Esophagus muscularis mucosa (tissue), 4 donors: ENCODE measurements at regions not wholly inside any gene's neighbourhood (a gene's known extent, or its start where the extent isn't known, plus 50 kb on each side); places are given as distances from the start of the nearest gene placed in this dataset.

Experiments
- DNase-seq: peaks from one replicate; pipeline ENCODE4 v3.0.0-alpha.2; 2017; ENCODE audit errors: extremely low spot score
- H3K27ac ChIP-seq, 4 donors: fragments of 200-600 bp; sonication (generic); replicated peaks in 1 of 4; 1 replicate in 3 of 4; 2 replicates in 1 of 4; pipeline ENCODE4 v1.5.1; 2016 to 2019; ENCODE audit warnings: mild to moderate bottlenecking in 1 of 4
- H3K27me3 ChIP-seq, 4 donors: fragments of 200-600 bp; sonication (generic); one replicate each; pipeline versions ENCODE4 v1.5.1 to v1.6.0; 2016 to 2019
- H3K36me3 ChIP-seq, 4 donors: fragments of 200-600 bp; sonication (generic); one replicate each; pipeline ENCODE4 v1.5.1; 2016 to 2019
- H3K4me1 ChIP-seq, 4 donors: fragments of 200-600 bp; sonication (generic); one replicate each; pipeline ENCODE4 v1.5.1; 2016 to 2019
- H3K4me3 ChIP-seq, 4 donors: fragments of 200-600 bp; sonication (generic); 1 replicate in 2 of 4; 2 replicates in 2 of 4; pipeline ENCODE4 v1.5.1; 2016 to 2019; ENCODE audit warnings: mild to moderate bottlenecking in 4 of 4, moderate library complexity in 1 of 4
- H3K9me3 ChIP-seq, 4 donors: fragments of 200-600 bp; sonication (generic); 1 replicate in 3 of 4; 2 replicates in 1 of 4; pipeline ENCODE4 v1.5.1; 2016 to 2019
- EP300 ChIP-seq: sonication (generic); formaldehyde crosslinking; IDR thresholded peaks from one replicate; pipeline ENCODE4 v1.6.1; 2017; ENCODE audit warnings: antibody characterized with exemption
- POLR2A ChIP-seq: fragments of 450-650 bp; IDR thresholded peaks from one replicate; pipeline ENCODE4 v1.6.1; 2017; ENCODE audit warnings: antibody characterized with exemption, moderate library complexity, mild to moderate bottlenecking, low read depth
- POLR2AphosphoS5 ChIP-seq, 2 donors: sonication (generic); formaldehyde crosslinking; IDR thresholded peaks; one replicate each; pipeline ENCODE4 v1.6.1; 2017; ENCODE audit warnings: antibody characterized with exemption in 2 of 2
- WGBS: methylation state at CpG from one replicate; pipeline ENCODE4 v1.1.5; 2018; 5-methylcytosine and 5-hydroxymethylcytosine counted together
- intact Hi-C: fragments of 100-400 bp; cut with DNase I; formaldehyde crosslinking; loops from one replicate; pipeline ENCODE4 v1.15.1; 2023
- TF ChIP-seq, protein P1 (sequence below), 3 experiments: fragments of 200-600 bp in 2 of 3; fragments of 450-650 bp in 1 of 3; sonication (generic) in 2 of 3; IDR thresholded peaks; one replicate each; pipeline ENCODE4 v1.5.1; 2017 to 2019; ENCODE audit warnings: antibody characterized with exemption in 3 of 3, mild to moderate bottlenecking in 2 of 3, moderate library complexity in 1 of 3

DNA sequence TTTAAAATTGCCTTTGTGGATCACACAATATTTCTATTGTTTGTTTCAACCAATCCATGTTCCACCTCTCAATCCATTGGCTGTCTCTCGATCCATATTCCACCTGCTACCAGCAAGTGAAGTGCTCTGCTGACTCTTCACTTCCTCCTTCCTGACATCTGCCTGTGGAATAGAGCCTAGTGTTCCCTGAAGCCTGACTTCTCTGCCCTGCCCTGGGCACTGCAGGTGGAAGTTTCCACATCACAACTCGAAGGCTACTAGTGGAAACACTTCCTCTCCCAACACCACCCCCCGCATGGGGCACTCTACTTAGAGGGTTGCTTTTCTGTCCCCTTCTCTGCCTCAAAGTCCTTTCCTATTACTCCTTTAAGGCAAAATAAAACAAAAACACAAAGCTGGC is 563.8 kb upstream of the IGFBP3 start:
- Histone ChIP-seq H3K27ac (no peak overlapping the region), H3K9me3 (no peaks in the 10 kb centered on the region), H3K4me1 (peaks cover 0 to 7% (median 0%) of the 10 kb centered on the region in 4 donors), H3K4me3 (no peak overlapping the region), H3K36me3 (no peaks in the 10 kb centered on the region), H3K27me3 (no peaks in the 10 kb centered on the region)
- no peak for TF ChIP-seq POLR2AphosphoS5 (IDR thresholded peaks at IDR 0.05)
- TF ChIP-seq, protein P1, sequence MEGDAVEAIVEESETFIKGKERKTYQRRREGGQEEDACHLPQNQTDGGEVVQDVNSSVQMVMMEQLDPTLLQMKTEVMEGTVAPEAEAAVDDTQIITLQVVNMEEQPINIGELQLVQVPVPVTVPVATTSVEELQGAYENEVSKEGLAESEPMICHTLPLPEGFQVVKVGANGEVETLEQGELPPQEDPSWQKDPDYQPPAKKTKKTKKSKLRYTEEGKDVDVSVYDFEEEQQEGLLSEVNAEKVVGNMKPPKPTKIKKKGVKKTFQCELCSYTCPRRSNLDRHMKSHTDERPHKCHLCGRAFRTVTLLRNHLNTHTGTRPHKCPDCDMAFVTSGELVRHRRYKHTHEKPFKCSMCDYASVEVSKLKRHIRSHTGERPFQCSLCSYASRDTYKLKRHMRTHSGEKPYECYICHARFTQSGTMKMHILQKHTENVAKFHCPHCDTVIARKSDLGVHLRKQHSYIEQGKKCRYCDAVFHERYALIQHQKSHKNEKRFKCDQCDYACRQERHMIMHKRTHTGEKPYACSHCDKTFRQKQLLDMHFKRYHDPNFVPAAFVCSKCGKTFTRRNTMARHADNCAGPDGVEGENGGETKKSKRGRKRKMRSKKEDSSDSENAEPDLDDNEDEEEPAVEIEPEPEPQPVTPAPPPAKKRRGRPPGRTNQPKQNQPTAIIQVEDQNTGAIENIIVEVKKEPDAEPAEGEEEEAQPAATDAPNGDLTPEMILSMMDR (IDR thresholded peaks at IDR 0.05), result no peak
- TF ChIP-seq EP300, result no peak
- no peak for TF ChIP-seq POLR2A
- DNase-seq, result no peak
- intact Hi-C loops, result no loop called here
- WGBS, result 87% methylated on average over 3 of the region's 3 CpGs

DNA sequence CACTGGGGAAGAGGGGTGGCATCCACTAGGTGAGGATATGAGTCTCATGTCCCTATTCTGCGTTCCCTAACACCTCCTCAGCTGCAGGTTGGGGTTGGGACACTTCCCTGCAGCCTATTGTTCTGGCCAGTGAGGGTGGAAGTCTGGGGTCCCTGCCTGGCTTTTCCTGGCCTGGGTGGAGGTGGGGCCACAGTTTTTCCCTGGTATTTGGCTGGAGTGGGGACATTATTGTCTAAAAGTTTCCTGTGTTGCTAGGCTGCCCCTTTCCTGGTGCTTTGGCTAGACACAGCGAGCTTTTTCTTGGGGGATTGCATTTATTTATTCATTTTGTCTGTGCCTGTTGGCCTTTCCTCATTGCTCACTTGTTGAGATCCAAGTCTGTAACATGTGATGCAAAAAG is 559.5 kb upstream of the IGFBP3 start:
- no peak overlapping the region for H3K27ac ChIP-seq
- H3K27me3 ChIP-seq, result no peaks in the 10 kb centered on the region
- no peak for TF ChIP-seq POLR2A
- TF ChIP-seq EP300, result no peak
- no peak for TF ChIP-seq POLR2AphosphoS5 (IDR thresholded peaks at IDR 0.05)
- TF ChIP-seq, protein P1 (IDR thresholded peaks at IDR 0.05), result no peak
- no peak overlapping the region for H3K4me3 ChIP-seq
- 60% methylated on average over 1 of the region's 2 CpGs for WGBS
- H3K4me1 ChIP-seq, result no peaks in the 10 kb centered on the region
- intact Hi-C loops, result no loop called here
- no peaks in the 10 kb centered on the region for H3K36me3 ChIP-seq
- H3K9me3 ChIP-seq, result no peaks in the 10 kb centered on the region
- DNase-seq, result no peak

DNA sequence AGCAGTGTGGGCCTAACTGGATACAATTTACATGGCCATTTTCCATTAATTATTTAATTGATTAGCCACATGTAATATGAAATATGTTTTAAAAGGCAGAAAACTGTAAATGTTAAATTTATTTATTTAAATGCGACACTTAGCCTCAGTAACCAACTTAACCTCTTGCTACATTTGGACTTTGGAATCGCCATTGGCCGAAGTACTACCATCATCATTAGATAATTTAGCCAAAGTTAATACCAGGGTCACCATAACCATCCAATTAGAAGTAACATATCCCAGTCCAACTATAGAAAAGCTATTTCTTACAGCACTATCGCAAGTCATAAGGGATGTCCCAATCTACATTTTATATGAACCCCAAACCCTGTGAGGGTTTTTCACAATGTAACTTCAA is 558.6 kb upstream of the IGFBP3 start:
- 98% methylated on average over 4 of the region's 4 CpGs for WGBS
- TF ChIP-seq, protein P1 (IDR thresholded peaks at IDR 0.05), result no peak
- TF ChIP-seq POLR2AphosphoS5 (IDR thresholded peaks at IDR 0.05) (no peak), POLR2A (no peak), EP300 (no peak)
- no peak for DNase-seq
- Histone ChIP-seq H3K27ac (no peak overlapping the region), H3K9me3 (no peaks in the 10 kb centered on the region), H3K36me3 (no peaks in the 10 kb centered on the region), H3K4me1 (no peaks in the 10 kb centered on the region), H3K27me3 (no peaks in the 10 kb centered on the region), H3K4me3 (no peak overlapping the region)
- intact Hi-C loops, result no loop called here

DNA sequence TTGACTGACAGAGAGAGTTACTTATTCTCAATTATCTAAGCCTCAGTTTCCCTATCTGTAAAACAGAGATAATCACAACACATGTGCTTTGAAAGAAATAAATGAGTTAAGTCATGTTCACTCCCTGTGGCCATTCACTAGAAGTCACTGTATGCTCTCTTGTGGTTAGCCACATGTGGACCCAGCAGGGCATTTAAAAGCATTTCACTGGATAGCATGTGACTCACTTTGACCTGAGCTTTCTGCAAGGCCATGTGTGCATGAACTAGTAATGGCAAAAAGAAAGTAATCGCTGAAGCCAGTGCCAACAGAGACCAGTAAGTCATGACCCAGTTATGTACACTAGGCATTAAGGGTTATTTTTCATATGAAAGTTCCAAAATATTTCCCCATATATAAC is 557.0 kb upstream of the IGFBP3 start:
- no peaks in the 10 kb centered on the region for H3K27me3 ChIP-seq
- DNase-seq, result no peak
- H3K27ac ChIP-seq, result no peak overlapping the region
- no peaks in the 10 kb centered on the region for H3K4me1 ChIP-seq
- 94% methylated on average over 1 of the region's 1 CpG for WGBS
- no peaks in the 10 kb centered on the region for H3K36me3 ChIP-seq
- no peak overlapping the region for H3K4me3 ChIP-seq
- intact Hi-C loops, result no loop called here
- TF ChIP-seq, protein P1 (IDR thresholded peaks at IDR 0.05), result no peak
- TF ChIP-seq POLR2A (no peak), EP300 (no peak), POLR2AphosphoS5 (IDR thresholded peaks at IDR 0.05) (no peak)
- peaks cover 0 to 6% (median under 1%) of the 10 kb centered on the region in 4 donors for H3K9me3 ChIP-seq

DNA sequence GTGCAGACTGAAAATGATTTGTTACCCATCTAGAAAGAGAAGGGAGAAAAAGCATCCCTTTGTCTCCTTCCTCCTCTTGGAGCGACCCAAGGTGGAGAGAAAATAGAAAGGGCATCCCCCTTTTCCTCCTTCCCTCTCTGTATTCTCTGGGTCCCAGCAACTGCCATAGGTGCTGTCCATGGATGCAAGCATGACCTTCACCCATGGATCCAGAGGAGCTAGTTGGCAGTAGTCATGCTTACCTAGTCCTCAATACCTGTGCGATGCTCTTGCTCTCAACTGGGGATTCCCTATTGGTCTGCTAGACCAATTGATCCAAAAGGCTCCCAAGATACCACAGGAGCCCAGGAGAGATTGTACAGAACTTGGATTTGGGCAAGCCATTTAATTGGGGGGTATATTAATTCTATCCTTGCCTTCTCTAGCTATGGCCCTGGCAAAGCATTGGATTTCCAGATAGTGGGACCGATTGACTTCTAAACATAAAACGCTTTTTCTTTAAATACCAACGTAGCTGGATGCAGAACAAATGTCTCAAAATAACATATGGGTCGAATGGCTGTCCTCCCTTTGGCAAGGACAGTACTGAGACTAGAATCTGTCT is 547.8 kb upstream of the IGFBP3 start:
- no peaks in the 10 kb centered on the region for H3K36me3 ChIP-seq
- 79% methylated on average over 6 of the region's 6 CpGs for WGBS
- no peak overlapping the region for H3K4me3 ChIP-seq
- TF ChIP-seq POLR2AphosphoS5 (IDR thresholded peaks at IDR 0.05) (no peak), POLR2A (no peak), EP300 (no peak)
- TF ChIP-seq, protein P1 (IDR thresholded peaks at IDR 0.05), result no peak
- no peak overlapping the region for H3K27ac ChIP-seq
- no peak for DNase-seq
- peaks cover 8 to 89% (median 81%) of the 10 kb centered on the region in 4 donors for H3K9me3 ChIP-seq
- H3K27me3 ChIP-seq, result no peaks in the 10 kb centered on the region
- H3K4me1 ChIP-seq, result no peaks in the 10 kb centered on the region
- intact Hi-C loops, result no loop called here
